ENCODE measurements at regions not wholly inside any gene's neighbourhood (a gene's known extent, or its start where the extent isn't known, plus 50 kb on each side); places are given as distances from the start of the nearest gene placed in this dataset.

DNA sequence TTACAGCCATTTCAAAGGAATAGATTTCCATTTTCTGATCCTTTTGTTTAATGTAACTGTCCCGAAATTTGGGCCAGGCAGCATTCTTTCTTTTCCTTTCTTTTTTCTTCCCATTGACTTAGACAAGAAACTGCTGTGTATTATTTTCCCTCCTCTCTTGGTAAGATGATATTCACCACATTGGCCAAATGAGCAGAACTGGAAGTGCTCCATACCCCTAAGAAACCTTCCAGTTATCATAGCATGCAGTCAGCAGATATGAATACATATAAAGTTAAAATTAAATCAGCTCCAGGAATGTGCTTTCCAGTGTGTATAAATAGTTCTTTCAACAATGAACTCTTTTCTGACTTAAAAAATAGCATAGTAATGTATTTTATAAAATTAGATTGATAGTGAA lies 168.5 kb upstream of the GAS1 start:
- intact Hi-C loops (cut with micrococcal nuclease), result no loop called here

DNA sequence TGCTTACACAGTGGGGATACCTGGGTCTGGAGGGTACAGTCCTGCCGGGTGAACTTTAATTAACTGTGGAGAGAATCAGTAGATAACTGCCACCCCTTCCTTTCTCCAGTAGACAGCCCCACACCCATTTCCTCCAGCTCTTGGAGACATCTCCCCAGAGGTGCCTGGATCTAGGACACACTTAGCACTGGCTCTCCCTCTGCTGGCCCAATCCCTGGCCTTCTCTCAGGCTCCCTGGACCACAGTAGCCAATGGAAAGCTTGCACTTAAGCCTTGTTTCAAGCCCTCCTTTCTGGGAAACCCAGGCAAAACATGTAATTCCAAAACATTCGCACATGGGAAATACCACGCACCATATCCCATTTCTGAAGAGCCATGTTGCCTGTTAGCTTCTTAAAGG lies 169.2 kb upstream of the GAS1 start:
- intact Hi-C loops (cut with micrococcal nuclease), result no loop called here

DNA sequence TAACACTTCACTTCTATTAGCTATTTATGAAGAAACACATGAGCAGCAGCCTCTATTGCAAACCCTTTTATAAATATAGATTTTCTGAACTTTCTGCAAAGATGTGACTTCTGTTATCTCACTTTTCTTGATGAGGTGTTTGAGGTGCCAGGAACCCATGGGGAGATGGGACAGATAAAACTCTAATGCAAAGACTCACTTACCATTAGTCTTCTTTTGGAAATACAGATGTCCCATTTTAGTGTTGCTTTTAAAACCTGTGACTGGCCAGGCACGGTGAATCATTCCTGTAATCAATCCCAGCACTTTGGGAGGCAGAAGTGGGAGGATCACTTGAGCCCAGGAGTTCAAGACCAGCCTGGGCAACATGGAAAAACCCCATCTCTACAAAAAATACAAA lies 171.3 kb upstream of the GAS1 start:
- intact Hi-C loops (cut with micrococcal nuclease), result no loop called here

DNA sequence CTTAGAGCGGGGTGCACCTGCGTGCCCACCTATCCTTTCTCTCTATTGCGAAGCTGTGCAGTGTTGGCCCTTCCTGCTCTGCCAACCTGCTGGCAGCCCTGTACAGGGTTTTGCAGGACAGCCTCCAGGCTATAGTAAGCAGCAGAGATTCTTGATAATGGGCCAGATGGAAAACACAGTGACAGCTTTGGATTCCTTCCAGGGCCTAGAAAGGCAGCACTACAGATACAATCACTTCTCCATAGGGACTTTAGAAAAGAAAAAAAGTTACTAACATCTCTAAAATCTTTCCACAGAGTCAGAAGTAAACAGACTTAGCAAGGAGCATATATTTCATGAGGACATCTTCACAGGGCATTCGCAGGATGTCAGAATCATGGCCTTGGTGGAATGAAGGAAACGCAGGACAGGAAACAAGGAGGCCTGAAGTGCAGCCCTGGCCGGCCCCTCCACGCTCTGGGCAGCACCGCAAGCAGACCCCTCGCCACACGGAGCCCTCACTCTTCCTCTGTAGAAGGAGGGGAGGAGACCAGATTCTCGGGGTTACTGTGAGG lies 172.1 kb upstream of the GAS1 start:
- intact Hi-C loops (cut with micrococcal nuclease), result no loop called here

DNA sequence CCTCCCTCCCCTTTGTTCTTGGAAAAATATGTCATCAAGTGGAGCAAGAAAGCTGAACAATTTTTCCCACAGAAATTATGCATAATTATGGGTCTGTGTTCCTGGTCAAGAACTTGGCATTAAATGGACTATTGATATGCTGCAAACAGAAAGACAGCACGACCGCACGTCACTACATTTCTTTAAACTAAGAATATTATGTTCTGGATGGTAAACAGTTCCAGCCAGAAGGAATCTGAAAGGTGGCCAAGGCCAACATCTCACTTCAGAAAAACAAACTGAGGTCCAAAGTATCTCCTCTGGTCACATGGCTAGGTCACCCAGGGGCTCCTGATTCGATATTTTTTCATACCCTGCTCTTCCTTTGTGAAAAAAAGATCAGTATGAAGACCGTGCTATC lies 173.3 kb upstream of the GAS1 start:
- intact Hi-C loops (cut with micrococcal nuclease), result no loop called here

DNA sequence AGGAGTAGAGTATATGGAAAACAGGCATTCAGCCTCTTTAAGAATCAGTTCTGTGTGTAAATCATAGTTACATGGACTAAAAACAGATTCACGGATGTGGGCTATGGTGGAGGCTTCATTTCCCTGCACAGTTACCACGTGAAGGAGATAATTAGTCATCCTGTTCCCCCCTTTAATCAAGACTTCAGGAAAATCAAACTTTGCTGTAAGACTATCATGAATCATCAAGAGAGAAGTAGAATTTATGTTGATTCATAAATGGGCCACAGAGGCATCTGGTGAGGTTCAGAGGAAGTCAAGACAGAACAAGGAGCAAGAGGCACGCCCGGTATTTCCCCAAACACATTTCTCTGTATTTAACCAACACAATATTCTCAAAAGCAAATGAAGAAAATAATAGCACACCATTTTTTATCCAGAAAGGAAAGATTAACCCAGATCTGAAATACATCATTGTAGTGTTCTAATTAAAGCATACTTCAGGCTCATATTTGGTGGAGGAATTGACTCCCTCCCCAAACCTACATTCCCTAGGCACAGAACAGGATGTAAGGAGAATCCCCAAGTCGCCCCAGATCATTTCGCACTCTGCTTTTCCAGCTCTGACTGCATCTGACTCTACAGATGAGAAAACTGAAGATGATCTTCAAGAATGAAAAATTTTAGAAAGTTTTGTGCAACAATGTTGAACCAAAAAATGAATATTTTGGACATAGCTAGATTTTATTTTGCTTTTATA lies 175.8 kb upstream of the GAS1 start:
- intact Hi-C loops (cut with micrococcal nuclease), result no loop called here

DNA sequence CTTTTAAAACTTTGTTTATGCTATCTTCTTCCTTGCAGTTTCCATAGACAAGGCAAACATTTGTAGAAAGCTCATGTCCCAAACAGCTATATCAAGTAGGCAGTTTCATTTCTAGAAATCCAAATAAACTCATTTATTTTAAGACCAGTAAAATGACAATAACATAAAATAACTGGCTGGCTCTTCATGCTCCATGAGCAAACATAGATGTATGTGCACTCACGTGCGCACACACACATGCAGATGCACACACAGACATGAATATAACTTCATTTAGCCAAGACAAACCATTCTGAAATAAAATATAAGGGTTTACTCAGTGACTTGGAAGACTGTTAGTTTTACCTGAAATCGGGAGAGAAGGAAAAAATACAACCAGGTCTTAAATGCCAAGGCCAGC lies 176.5 kb upstream of the GAS1 start:
- intact Hi-C loops (cut with micrococcal nuclease), result no loop called here

DNA sequence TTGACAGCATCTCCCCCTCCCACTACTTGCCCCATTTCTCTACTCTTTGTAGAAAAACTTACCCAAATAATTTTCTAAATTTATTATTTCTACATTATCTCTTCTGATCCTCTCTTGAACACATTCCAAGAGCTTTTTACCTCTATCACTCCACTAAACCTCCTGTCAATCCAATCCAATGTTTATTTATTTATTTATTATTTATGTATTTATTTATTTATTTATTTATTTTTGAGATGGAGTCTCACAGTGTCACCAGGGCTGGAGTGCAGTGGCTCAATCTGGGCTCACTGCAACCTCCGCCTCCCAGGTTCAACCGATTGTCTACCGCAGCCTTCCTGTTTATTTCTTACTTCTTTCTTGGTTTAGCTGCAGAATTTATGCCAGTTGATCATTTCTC lies 178.5 kb upstream of the GAS1 start:
- intact Hi-C loops (cut with micrococcal nuclease), result no loop called here

DNA sequence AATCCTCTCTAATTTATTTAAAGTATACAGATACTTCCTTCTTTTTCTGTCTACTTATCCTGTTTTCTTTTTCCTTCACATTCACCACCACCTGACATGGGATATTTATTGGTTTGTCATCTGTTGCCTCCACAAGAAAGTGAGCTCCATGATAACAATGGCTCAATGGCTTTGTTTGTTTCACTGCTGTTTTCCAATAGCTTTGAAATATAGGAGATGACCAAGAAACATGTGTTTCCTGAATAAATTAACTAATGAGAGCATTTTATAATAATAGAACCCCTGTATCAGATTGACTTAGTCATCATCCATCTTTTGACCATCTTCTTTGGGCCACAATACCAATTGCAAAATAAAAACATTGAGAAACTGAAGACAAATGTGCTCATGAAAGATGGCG lies 180.2 kb upstream of the GAS1 start:
- intact Hi-C loops (cut with micrococcal nuclease), result no loop called here

DNA sequence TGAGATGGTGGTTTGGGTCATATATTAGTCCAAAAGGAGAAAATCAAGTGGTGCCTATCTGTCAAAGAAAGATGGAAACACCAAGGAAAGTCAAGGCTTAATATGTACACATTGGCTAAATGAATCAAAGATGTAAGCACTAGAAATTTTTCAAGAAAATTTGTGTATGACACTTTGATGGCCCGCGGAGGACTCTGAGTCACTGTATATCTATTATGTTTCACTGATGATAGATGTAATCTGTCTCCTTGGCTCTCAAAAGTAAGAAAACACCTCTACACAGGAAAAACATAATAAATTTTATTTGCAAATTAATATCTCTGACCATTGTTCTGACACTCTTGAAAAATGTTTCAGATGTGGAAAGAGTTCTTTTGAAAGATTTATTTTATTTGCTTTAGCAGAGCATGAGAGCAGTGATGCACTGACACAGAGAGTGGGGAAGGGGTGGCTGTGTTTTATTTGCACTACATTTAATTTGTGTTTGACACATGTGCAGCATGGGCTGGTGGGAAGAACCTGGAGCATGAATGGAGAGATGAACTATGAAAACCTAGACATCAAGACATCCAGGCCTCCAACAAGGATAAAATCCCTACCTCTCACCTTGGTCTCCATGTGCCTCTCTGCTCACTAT lies 180.8 kb upstream of the GAS1 start:
- intact Hi-C loops (cut with micrococcal nuclease), result no loop called here

DNA sequence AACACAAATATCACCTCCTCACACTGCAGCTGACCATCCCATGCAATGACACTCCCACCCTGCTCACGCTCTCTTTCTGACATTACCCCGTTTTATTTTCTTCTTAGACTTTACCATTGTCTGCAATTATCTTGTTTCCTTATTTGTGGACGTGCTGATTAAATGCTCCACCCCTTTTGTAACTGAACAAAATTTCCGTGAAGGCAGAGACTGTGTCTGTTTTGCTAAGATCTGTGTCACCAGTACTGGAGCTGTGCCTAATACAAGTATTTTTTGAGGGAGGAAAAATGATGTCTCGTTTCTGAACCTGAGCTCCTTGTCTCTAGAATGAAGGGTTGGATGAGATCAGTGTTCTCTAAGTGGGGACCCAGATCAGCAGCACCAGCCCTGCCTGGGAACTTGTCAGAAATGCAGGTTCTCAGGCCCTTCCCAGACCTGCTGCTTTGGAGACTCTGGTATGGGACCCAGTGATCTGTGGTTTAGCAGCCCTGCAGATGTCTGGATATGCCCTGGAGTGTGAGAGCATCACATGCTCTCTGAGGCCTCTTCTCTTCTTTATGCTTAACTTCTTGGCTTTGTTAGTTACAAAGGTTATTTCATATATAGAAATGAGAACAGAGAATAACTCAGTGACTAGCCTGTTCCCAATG lies 181.7 kb upstream of the GAS1 start:
- intact Hi-C loops (cut with micrococcal nuclease), result no loop called here

DNA sequence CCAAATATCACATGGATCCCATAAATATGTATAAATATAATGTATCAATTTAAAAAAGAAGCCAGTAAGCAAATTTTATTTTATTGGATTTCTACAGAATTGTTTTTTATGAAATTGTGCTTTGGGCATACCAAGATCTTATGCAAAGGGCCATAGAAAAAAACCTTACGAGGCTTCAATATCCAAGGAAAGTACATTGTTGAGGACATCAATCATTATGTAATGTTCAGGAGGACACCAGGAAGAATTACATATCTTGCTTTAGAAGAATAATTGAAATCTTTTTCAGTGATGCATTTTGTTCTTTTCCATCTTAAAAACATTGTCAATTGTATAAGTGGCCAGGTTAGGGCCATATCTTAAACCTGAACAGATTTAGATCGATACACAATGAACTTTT lies 187.8 kb upstream of the GAS1 start:
- intact Hi-C loops (cut with micrococcal nuclease), result no loop called here

DNA sequence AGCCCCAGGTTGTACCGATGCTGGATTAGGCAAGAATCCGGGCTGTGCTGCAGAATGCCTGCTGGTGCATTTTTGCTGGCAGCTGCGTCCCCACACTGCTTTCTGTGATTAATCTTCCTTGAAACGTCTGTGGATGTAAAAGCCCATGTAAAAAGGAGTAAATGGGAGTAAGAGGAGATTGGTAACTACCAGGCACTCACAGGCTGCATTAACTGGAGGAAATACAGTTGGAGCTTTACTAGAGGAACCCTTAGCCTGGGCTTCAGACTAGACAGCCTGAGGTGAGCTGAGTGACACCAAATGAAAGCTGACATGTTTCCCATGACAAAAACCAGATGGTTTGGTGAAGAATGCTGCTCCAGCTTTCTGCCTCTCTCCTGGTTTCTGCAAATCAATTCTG lies 190.4 kb upstream of the GAS1 start:
- intact Hi-C loops (cut with micrococcal nuclease), result no loop called here

DNA sequence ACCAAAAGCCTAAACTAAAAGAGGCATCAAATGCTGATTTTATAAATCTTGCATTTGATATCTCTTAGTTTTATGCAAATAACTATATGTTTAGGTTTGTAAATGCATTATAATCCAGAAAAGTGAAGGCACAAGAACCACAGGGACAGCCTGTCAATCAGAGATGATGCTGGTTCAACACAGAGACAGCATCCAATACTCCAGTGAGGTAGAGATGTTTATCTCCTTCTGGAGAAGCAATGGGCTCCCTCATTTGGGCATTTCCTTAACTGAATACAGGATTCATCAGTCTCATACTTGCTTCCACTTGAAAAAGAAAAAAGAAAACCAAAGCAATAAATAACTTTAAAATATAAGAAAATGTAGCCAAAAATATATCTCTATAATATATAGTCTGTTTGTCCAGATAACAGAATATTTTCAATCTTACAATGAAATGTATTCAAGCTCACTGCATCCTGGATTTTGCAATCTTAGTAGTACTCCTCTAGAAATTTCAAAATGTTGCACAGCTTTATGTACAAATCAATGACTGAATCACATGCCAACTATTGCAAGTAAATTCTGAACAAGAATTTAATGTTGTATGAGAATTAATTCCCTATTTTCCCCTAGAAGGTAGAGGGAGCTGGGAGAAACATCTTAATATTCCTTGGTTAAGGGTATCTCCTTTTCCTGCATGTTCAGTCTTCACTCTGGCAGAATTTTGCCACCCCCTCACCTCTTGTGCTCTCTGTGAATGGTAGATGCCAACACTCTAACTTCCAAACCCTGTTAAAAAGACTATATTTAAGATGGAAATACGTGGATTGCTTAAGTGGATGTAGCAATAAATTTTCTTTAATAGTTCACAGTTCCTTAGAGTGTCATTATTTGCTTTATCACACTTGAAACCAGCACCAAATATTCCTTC lies 191.1 kb upstream of the GAS1 start:
- intact Hi-C loops (cut with micrococcal nuclease), result no loop called here

DNA sequence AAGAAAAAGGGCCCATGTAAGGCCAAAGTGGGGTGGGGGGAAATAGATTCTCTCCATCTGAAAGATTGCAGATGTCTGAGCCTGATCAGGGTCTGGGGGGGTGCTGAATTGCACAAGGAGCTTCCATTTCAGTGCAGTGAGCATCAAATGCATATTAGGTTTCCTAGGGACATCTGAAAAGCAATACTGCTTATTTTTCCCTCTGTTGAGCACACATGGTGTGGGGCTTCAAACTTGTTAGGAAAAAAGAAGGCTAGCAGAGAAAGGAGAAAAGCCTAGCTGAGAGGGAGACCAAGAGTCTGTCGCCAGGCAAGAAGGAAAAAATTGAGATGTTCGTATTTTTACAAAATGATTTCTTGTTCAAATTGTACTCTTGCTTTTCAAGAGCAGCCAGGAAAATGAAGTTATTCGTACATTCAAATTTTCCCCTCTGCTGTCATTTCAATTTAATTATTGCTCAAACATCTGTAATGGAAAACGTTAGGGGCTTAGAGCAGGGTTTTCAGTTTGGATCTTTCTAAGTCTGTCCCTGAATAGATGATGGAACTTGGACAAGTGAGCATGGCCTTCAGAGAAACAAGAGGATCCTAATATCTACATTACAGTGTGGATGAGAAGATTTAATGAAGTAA lies 191.9 kb upstream of the GAS1 start:
- intact Hi-C loops (cut with micrococcal nuclease), result no loop called here

DNA sequence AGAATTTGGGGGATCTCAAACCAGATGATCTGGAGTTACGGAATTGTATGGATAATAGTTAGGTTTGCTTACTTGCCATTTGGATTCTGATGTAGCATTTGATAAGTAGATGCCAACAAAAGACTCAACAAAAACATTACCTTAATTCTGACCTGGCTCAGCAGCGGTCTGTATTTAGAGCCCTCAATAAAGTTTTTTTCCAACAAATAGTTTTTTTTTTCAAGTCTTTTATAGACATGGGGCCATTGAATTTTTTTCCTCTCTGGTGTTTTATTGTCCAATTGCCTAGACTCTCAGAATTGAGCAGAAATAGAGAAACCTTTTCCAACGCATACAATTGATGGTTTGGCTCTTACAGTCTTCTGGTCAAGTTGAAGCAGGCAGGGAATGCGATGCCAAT lies 192.8 kb upstream of the GAS1 start:
- intact Hi-C loops (cut with micrococcal nuclease), result no loop called here

DNA sequence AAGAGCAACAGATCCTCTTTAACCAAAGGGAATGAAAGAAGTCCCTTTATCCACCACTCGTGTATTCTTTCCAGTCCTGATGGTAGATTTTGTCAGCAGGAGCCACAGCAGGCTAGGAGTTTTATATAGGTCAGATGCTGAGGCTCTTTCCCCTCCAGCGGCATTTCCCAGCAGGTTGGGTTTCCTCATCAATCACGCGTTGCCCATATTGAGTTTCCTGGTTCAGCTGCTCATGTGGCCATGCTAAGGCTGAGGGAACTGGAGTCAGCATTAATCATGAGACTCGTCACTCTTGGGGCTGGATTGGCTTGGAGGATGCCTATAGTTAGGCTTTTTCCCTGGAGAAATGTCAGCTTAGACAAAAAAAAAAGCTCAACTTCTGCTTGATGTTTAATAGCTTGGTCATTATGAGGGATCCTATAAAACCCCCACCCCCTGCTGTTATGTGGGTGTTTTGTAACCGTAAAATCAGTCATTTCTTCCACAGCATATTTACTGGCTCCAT lies 193.4 kb upstream of the GAS1 start:
- intact Hi-C loops (cut with micrococcal nuclease), result no loop called here

DNA sequence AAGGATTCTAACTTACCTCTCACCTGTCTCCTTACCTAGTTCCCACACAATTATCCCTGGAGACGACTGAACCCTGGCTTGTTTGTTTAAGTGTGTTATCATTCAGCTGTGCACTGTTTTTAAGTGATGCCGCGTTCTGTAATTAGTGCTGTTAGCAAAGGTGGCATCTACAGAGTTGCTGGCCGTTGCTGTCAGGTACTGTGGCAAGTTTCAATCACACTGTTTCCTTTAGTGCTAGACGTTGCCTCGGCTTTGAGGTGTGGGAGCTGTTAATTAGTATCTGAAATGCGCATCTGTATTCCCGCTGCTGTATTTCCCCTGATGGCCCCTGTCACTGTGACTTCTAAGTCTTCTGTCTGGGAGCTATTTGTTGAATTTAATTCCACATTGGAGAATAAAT lies 193.8 kb upstream of the GAS1 start:
- intact Hi-C loops (cut with micrococcal nuclease), result no loop called here

DNA sequence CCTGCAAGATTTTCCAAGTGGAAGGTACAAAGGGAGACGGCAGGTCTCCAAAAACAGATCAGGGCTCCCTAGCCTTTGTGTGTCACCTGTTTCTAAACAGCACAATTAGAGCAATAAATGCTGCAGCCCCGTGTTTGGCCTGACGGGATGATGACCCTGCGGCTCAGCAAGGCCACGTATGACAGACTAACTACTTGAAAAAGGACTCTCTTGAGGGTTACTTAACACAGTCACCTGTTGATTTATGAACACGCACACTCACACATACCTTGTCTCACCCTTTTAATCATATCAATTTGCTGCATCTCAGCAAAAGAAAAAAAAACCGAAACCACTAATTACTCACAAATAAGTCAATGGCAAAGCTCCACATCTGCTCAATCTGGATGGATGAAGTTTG lies 199.6 kb upstream of the GAS1 start:
- intact Hi-C loops (cut with micrococcal nuclease), result no loop called here

DNA sequence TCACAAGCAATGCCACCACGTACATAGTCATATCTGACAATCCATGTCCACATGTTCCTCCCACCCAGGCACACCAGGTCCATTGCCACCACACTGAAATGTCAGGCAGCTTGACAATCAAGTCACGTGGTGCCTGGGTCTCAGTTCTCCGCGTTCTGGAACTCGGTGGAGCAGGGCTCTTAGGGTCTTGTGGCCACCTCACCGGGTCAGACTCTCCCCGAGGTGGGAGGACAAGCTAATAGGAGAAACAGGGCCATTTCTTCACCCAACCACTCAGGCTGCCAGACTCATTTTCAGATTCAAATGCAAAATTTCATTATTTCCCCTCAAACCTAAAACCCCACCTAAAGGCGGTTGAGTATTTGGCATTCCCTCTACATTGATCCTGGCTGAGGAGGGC lies 200.5 kb upstream of the GAS1 start:
- intact Hi-C loops (cut with micrococcal nuclease), result no loop called here

Data from T-helper 1 cell treated with Interleukin-12 subunit alpha and Interleukin-12 subunit beta and Interleukin-4 antibody, amounts not matched to agents 30 ng/mL and 1 ng/mL, for 36 hours (primary cell).